Neuron (in vitro differentiated cells): ENCODE measurements at regions not wholly inside any gene's neighbourhood (a gene's known extent, or its start where the extent isn't known, plus 50 kb on each side); places are given as distances from the start of the nearest gene placed in this dataset.

Experiments used
- H2AFZ ChIP-seq: one replicate; pipeline ENCODE4 v1.6.1; 2013; ENCODE audit warnings: low read depth, mild to moderate bottlenecking, inconsistent platforms, low read length, moderate library complexity
- H3K27me3 ChIP-seq: one replicate; pipeline ENCODE4 v1.6.1; 2013; ENCODE audit warnings: low read length; ENCODE audit not compliant: insufficient read depth
- H3K36me3 ChIP-seq: one replicate; pipeline ENCODE4 v1.6.1; 2013; ENCODE audit warnings: low read length; ENCODE audit not compliant: insufficient read depth
- H3K4me1 ChIP-seq: one replicate; pipeline ENCODE4 v1.6.1; 2013; ENCODE audit warnings: low read length; ENCODE audit not compliant: insufficient read depth
- H3K4me3 ChIP-seq: 2 replicates; pipeline ENCODE4 v1.5.1; 2013; ENCODE audit warnings: mild to moderate bottlenecking, low read length, moderate library complexity
- H3K9me3 ChIP-seq: one replicate; pipeline ENCODE4 v1.6.1; 2013; ENCODE audit warnings: low read length

DNA sequence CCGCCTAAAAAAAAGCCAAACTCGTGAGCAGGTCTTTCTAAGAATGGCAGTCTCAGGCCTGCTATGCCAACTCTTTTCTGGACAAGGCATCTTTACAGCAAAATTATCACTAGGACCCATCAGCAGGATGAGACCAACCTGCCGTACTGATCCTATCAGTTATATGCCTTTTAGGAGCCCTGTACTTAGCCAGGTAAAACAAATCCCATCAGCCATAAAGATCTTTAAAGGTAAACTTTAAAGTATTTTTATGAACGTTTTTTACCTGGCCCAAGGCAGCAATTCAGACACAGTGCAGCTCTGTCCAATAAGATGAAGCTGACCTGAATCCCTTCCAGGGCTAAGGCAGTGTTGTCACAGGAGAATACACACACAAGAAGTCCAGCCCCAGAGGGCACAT lies 51.3 kb upstream of the TGM3 start:
- Histone ChIP-seq H3K9me3 (no peaks in the 10 kb centered on the region), H3K4me1 (peaks cover 20% of the 10 kb centered on the region), H3K4me3 (no peak overlapping the region), H2AFZ (no peak overlapping the region), H3K27me3 (no peaks in the 10 kb centered on the region), H3K36me3 (no peaks in the 10 kb centered on the region)

DNA sequence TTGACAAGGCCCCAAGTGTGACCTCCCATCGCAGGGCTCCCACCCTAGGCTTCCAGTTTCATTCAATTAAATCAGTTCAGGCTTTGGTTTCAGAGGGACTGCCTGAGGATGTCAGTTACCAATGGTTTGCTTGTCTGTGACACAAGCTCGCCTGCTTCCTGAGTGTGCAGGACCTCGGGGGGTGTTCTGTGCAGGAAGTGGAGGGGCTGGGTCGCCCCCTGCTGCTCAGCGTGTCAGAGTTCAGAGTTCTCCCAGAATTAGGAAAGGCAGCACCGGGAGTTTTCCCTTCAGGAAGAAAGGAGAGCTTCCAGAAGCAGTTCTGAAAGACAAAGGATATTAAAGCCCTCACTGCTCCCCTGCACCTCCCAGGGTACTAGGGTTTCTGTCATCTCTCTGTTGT lies 50.8 kb upstream of the TGM3 start:
- no peaks in the 10 kb centered on the region for H3K36me3 ChIP-seq
- peaks cover 20% of the 10 kb centered on the region for H3K4me1 ChIP-seq
- H3K9me3 ChIP-seq: no peaks in the 10 kb centered on the region
- no peaks in the 10 kb centered on the region for H3K27me3 ChIP-seq
- H2AFZ ChIP-seq: no peak overlapping the region
- no peak overlapping the region for H3K4me3 ChIP-seq

DNA sequence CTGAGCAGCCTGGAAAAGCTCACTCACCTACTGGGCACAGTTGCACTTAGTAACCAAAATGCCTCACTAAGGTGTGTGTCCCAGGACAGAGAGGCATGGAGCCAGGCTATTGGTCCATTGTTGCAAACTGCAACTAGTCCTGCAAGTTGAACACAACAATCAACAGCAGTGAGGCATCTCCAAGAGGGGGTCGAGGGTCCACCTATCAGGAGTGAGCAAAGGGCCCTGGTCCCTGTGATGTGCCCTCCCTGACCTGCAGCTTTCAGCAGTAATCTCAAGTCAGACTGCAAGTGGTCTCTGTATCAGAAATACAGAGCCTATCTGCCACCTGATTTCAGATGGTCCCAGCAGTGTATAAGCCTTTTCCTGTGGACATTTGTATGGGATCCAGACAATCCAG lies 50.2 kb upstream of the TGM3 start:
- no peaks in the 10 kb centered on the region for H3K36me3 ChIP-seq
- H2AFZ ChIP-seq: no peak overlapping the region
- H3K9me3 ChIP-seq: no peaks in the 10 kb centered on the region
- H3K4me3 ChIP-seq: no peak overlapping the region
- H3K27me3 ChIP-seq: no peaks in the 10 kb centered on the region
- H3K4me1 ChIP-seq: peaks cover 20% of the 10 kb centered on the region
